ENCODE measurements at regions not wholly inside any gene's neighbourhood (a gene's known extent, or its start where the extent isn't known, plus 50 kb on each side); places are given as distances from the start of the nearest gene placed in this dataset.

DNA sequence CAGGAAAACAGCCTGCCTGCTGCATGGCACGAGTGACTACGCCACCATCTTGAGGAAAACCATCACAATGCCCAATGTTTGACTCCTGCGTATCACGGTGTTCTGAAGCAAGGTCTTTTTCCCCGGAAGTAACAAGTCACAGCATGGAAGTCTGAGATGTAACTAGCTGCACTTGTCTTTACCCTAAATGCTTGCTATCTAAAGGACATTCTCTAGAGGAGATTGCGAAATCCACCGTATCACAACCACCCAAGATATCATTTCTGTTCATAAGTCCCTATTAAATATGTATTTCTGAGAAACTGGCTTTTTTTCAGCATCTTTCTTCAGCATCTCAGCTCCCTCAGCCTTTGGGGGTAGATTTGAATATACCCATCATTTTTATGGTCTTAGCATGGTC, 1565.1 kb downstream of the ARAP2 start:
- RAD21 ChIA-PET (ENCODE audit: low non-redundant PET in 1 of 2, low total read pairs in 2 of 2, uncharacterized antibody in 2 of 2, unreplicated experiment in 2 of 2), result no interaction called here
- H3K4me2 ChIP-seq (ENCODE audit: low read length), result no peak overlapping the region
- H3K4me1 ChIP-seq (ENCODE audit: control insufficient read depth in 1 of 2, insufficient read depth in 2 of 2, low read length in 2 of 2), result peaks cover 0 to 7% of the 10 kb centered on the region in 2 experiments; a peak in 1 of 4 replicates
- TF ChIP-seq ELF1 (IDR thresholded peaks at IDR 0.05; ENCODE audit: borderline replicate concordance, low read depth) (no peak), SIN3A (IDR thresholded peaks at IDR 0.05; ENCODE audit: low read depth) (no peak), SP1 (IDR thresholded peaks at IDR 0.05; ENCODE audit: low read depth) (no peak), EGR1 (IDR thresholded peaks at IDR 0.05; ENCODE audit: low read depth) (no peak), YY1 (IDR thresholded peaks at IDR 0.05; ENCODE audit: extremely low read depth, insufficient replicate concordance, low read depth, low read length) (no peak), POLR2A (IDR thresholded peaks at IDR 0.05; ENCODE audit: borderline replicate concordance, extremely low read depth, insufficient read depth, insufficient read length) (no peak), TCF7L2 (IDR thresholded peaks at IDR 0.05; ENCODE audit: borderline replicate concordance, extremely low read depth, insufficient read depth, insufficient read length) (no peak), RAD21 (IDR thresholded peaks at IDR 0.05; ENCODE audit: low read depth) (no peak), ZFX (IDR thresholded peaks at IDR 0.05) (no peak), JUND (IDR thresholded peaks at IDR 0.05) (no peak), EZH2 (IDR thresholded peaks at IDR 0.05) (no peak), EZH2phosphoT487 (IDR thresholded peaks at IDR 0.05; ENCODE audit: borderline replicate concordance) (no peak), ZNF274 (IDR thresholded peaks at IDR 0.05; ENCODE audit: low read depth, low read length) (no peak)
- TF ChIP-seq, protein P1, sequence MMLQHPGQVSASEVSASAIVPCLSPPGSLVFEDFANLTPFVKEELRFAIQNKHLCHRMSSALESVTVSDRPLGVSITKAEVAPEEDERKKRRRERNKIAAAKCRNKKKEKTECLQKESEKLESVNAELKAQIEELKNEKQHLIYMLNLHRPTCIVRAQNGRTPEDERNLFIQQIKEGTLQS (IDR thresholded peaks at IDR 0.05), result no peak
- TF ChIP-seq, protein P2, sequence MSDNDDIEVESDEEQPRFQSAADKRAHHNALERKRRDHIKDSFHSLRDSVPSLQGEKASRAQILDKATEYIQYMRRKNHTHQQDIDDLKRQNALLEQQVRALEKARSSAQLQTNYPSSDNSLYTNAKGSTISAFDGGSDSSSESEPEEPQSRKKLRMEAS (IDR thresholded peaks at IDR 0.05), result no peak
- TF ChIP-seq, protein P3, sequence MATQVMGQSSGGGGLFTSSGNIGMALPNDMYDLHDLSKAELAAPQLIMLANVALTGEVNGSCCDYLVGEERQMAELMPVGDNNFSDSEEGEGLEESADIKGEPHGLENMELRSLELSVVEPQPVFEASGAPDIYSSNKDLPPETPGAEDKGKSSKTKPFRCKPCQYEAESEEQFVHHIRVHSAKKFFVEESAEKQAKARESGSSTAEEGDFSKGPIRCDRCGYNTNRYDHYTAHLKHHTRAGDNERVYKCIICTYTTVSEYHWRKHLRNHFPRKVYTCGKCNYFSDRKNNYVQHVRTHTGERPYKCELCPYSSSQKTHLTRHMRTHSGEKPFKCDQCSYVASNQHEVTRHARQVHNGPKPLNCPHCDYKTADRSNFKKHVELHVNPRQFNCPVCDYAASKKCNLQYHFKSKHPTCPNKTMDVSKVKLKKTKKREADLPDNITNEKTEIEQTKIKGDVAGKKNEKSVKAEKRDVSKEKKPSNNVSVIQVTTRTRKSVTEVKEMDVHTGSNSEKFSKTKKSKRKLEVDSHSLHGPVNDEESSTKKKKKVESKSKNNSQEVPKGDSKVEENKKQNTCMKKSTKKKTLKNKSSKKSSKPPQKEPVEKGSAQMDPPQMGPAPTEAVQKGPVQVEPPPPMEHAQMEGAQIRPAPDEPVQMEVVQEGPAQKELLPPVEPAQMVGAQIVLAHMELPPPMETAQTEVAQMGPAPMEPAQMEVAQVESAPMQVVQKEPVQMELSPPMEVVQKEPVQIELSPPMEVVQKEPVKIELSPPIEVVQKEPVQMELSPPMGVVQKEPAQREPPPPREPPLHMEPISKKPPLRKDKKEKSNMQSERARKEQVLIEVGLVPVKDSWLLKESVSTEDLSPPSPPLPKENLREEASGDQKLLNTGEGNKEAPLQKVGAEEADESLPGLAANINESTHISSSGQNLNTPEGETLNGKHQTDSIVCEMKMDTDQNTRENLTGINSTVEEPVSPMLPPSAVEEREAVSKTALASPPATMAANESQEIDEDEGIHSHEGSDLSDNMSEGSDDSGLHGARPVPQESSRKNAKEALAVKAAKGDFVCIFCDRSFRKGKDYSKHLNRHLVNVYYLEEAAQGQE (IDR thresholded peaks at IDR 0.05; ENCODE audit: low read depth), result no peak
- TF ChIP-seq, protein P4, sequence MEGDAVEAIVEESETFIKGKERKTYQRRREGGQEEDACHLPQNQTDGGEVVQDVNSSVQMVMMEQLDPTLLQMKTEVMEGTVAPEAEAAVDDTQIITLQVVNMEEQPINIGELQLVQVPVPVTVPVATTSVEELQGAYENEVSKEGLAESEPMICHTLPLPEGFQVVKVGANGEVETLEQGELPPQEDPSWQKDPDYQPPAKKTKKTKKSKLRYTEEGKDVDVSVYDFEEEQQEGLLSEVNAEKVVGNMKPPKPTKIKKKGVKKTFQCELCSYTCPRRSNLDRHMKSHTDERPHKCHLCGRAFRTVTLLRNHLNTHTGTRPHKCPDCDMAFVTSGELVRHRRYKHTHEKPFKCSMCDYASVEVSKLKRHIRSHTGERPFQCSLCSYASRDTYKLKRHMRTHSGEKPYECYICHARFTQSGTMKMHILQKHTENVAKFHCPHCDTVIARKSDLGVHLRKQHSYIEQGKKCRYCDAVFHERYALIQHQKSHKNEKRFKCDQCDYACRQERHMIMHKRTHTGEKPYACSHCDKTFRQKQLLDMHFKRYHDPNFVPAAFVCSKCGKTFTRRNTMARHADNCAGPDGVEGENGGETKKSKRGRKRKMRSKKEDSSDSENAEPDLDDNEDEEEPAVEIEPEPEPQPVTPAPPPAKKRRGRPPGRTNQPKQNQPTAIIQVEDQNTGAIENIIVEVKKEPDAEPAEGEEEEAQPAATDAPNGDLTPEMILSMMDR (IDR thresholded peaks at IDR 0.05 in 2 of 3, conservative IDR thresholded peaks at IDR 0.05 in 1 of 3; ENCODE audit: borderline replicate concordance in 1 of 3, insufficient read depth in 1 of 3, low read depth in 2 of 3, low read length in 2 of 3), result no peak
- H3K9ac ChIP-seq (ENCODE audit: low read length), result no peak overlapping the region
- H3K27ac ChIP-seq (ENCODE audit: low read depth, low read length), result no peak overlapping the region
- H3K9me2 ChIP-seq (ENCODE audit: insufficient read depth), result no peaks in the 10 kb centered on the region; the same call in 1 of the 2 replicates
- H3K36me3 ChIP-seq (ENCODE audit: control insufficient read depth in 1 of 2, insufficient read depth in 2 of 2, low read length in 2 of 2), result no peaks in the 10 kb centered on the region
- ATAC-seq, result no peak
- H2AFZ ChIP-seq (ENCODE audit: low read depth, low read length, poor library complexity, severe bottlenecking), result no peak overlapping the region
- no peaks in the 10 kb centered on the region for H3K27me3 ChIP-seq (ENCODE audit: insufficient read depth, low read length)
- intact Hi-C loops (cut with micrococcal nuclease), result no loop called here
- no peaks in the 10 kb centered on the region for H4K20me1 ChIP-seq (ENCODE audit: insufficient read depth)
- no peaks in the 10 kb centered on the region for H3K9me3 ChIP-seq (ENCODE audit: control insufficient read depth in 1 of 2, insufficient read depth in 1 of 2, low read depth in 1 of 2, low read length in 2 of 2)
- CTCF ChIA-PET, result no interaction called here
- no peaks in the 10 kb centered on the region for H3K79me2 ChIP-seq (ENCODE audit: insufficient read depth, low read length)
- no peak for DNase-seq (ENCODE audit: low read depth, low spot score)
- no TSS peak for BruUV-seq (replicated peaks)
- H3K4me3 ChIP-seq (replicated peaks in 1 of 2; ENCODE audit: low read depth in 1 of 2, low read length in 2 of 2), result no peak overlapping the region
- POLR2A ChIA-PET, result no interaction called here

All from HCT116 (cell line).